PC-3 (cell line): ENCODE measurements at regions not wholly inside any gene's neighbourhood (a gene's known extent, or its start where the extent isn't known, plus 50 kb on each side); places are given as distances from the start of the nearest gene placed in this dataset.

Source experiments
- CTCF ChIP-seq: fragments of 300-600 bp; sonication (generic); conservative IDR thresholded peaks from 2 replicates; pipeline ENCODE4 v1.5.1; 2017; ENCODE audit warnings: antibody characterized with exemption, low read depth, mild to moderate bottlenecking, low read length
- EZH2 ChIP-seq: fragments of 300-600 bp; sonication (generic); IDR thresholded peaks from one replicate; pipeline ENCODE4 v1.6.1; 2017; ENCODE audit warnings: antibody characterized with exemption, mild to moderate bottlenecking, low read length; ENCODE audit not compliant: unreplicated experiment
- EZH2phosphoT487 ChIP-seq: fragments of 300-600 bp; sonication (generic); IDR thresholded peaks from 2 replicates; pipeline ENCODE4 v1.6.1; 2018; ENCODE audit warnings: mild to moderate bottlenecking, antibody characterized with exemption, low read length, borderline replicate concordance

- TF ChIP-seq CTCF (no peak), EZH2 (no peak), EZH2phosphoT487 (no peak)
These were observed 1943.3 kb downstream of the MAT2B start for GRCh38 chr5:165448753-165449152.
